ENCODE measurements at regions not wholly inside any gene's neighbourhood (a gene's known extent, or its start where the extent isn't known, plus 50 kb on each side); places are given as distances from the start of the nearest gene placed in this dataset.

DNA sequence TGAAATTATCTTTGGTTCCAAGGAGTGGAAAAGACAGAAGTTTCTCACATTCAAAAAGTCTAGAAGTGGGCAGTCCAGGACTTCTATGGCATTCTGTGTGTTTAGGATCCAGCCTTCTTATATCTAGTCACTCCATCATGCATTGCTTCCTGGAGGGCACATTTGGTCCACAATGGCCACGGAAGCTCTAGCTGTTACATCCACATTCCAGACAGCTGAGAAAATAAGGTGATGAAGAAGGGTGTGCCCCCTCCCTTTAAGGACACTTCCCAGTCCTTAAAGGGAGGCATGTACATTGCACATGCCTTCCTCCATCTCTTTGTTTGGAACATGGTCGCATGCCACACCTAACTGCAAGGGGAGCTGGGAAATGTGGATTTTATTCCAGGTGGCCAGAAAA is 59.9 kb upstream of the BZW1 start:
- TF ChIP-seq, protein P1, sequence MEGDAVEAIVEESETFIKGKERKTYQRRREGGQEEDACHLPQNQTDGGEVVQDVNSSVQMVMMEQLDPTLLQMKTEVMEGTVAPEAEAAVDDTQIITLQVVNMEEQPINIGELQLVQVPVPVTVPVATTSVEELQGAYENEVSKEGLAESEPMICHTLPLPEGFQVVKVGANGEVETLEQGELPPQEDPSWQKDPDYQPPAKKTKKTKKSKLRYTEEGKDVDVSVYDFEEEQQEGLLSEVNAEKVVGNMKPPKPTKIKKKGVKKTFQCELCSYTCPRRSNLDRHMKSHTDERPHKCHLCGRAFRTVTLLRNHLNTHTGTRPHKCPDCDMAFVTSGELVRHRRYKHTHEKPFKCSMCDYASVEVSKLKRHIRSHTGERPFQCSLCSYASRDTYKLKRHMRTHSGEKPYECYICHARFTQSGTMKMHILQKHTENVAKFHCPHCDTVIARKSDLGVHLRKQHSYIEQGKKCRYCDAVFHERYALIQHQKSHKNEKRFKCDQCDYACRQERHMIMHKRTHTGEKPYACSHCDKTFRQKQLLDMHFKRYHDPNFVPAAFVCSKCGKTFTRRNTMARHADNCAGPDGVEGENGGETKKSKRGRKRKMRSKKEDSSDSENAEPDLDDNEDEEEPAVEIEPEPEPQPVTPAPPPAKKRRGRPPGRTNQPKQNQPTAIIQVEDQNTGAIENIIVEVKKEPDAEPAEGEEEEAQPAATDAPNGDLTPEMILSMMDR (IDR thresholded peaks at IDR 0.05; ENCODE audit: control extremely low read depth in 1 of 3, insufficient read depth in 1 of 3, low read depth in 1 of 3, low read length in 3 of 3) = no peak
- TF ChIP-seq POLR2A (IDR thresholded peaks at IDR 0.05; ENCODE audit: control extremely low read depth in 1 of 2, low read depth in 2 of 2, low read length in 2 of 2) (no peak), RFX5 (IDR thresholded peaks at IDR 0.05; ENCODE audit: borderline replicate concordance, low read depth, low read length) (no peak), YY1 (IDR thresholded peaks at IDR 0.05; ENCODE audit: low read depth, low read length) (no peak), CHD2 (IDR thresholded peaks at IDR 0.05; ENCODE audit: low read length) (no peak)
